HepG2 (cell line): ENCODE measurements at regions not wholly inside any gene's neighbourhood (a gene's known extent, or its start where the extent isn't known, plus 50 kb on each side); places are given as distances from the start of the nearest gene placed in this dataset.

ENCODE experiments used
- AHDC1 ChIP-seq: sonication (generic); formaldehyde crosslinking; IDR thresholded peaks from 2 replicates; pipeline ENCODE4 v1.5.1; 2020; ENCODE audit warnings: mild to moderate bottlenecking, missing genetic modification reagents, borderline replicate concordance
- ARHGAP35 ChIP-seq: sonication (generic); formaldehyde crosslinking; IDR thresholded peaks from 2 replicates; pipeline ENCODE4 v1.9.0; 2022; ENCODE audit warnings: mild to moderate bottlenecking, inconsistent platforms, moderate library complexity, missing genetic modification reagents, borderline replicate concordance
- ARNTL ChIP-seq: sonication (generic); formaldehyde crosslinking; IDR thresholded peaks from 2 replicates; pipeline ENCODE4 v1.4.0; 2020; ENCODE audit warnings: mild to moderate bottlenecking, missing genetic modification reagents
- CHD2 ChIP-seq: IDR thresholded peaks from 2 replicates; pipeline ENCODE4 v1.6.1; 2011; ENCODE audit warnings: low read depth, low read length, improper control_type of control experiment
- EP300 ChIP-seq, 3 experiments: sonication (generic) in 1 of 3; formaldehyde crosslinking in 1 of 3; IDR thresholded peaks; 2 replicates each; pipeline versions ENCODE4 v1.5.1 to v1.6.1; 2011 to 2020; ENCODE audit warnings: low read depth in 2 of 3, low read length in 2 of 3, borderline replicate concordance in 1 of 3, improper control_type of control experiment in 1 of 3, mild to moderate bottlenecking in 1 of 3, missing genetic modification reagents in 1 of 3, moderate library complexity in 1 of 3
- FIP1L1 ChIP-seq: fragments of 200-400 bp; formaldehyde crosslinking; IDR thresholded peaks from 2 replicates; pipeline ENCODE4 v1.6.1; 2018; ENCODE audit warnings: low read depth, mild to moderate bottlenecking, low read length, moderate library complexity, borderline replicate concordance; ENCODE audit not compliant: insufficient read depth
- MAX ChIP-seq: IDR thresholded peaks from 2 replicates; pipeline ENCODE4 v1.6.1; 2012; ENCODE audit warnings: inconsistent platforms
- MYC ChIP-seq: sonication (generic); formaldehyde crosslinking; IDR thresholded peaks from 2 replicates; pipeline ENCODE4 v1.9.0; 2021; ENCODE audit warnings: missing genetic modification reagents, borderline replicate concordance
- PAWR ChIP-seq: sonication (generic); formaldehyde crosslinking; IDR thresholded peaks from 2 replicates; pipeline ENCODE4 v1.4.0; 2020; ENCODE audit warnings: missing genetic modification reagents, mild to moderate bottlenecking, borderline replicate concordance
- PRDM4 ChIP-seq: sonication (generic); formaldehyde crosslinking; IDR thresholded peaks from 2 replicates; pipeline ENCODE4 v1.9.0; 2021; ENCODE audit warnings: missing genetic modification reagents, borderline replicate concordance
- RFXAP ChIP-seq: sonication (generic); formaldehyde crosslinking; IDR thresholded peaks from 2 replicates; pipeline ENCODE4 v1.4.0; 2020; ENCODE audit warnings: missing genetic modification reagents, borderline replicate concordance
- SKI ChIP-seq: fragments of 450-650 bp; IDR thresholded peaks from one replicate; pipeline ENCODE4 v1.6.1; 2018; ENCODE audit warnings: mild to moderate bottlenecking; ENCODE audit not compliant: partially characterized antibody
- ZNF292 ChIP-seq: sonication (generic); formaldehyde crosslinking; IDR thresholded peaks from 2 replicates; pipeline ENCODE4 v1.8.1; 2022; ENCODE audit warnings: mild to moderate bottlenecking, low read depth, missing genetic modification reagents, borderline replicate concordance
- ZNF589 ChIP-seq: sonication (generic); formaldehyde crosslinking; conservative IDR thresholded peaks from 2 replicates; pipeline ENCODE4 v1.8.0; 2022; ENCODE audit warnings: mild to moderate bottlenecking, moderate library complexity, missing genetic modification reagents
- ZNF597 ChIP-seq: sonication (generic); formaldehyde crosslinking; IDR thresholded peaks from 2 replicates; pipeline ENCODE4 v1.5.0; 2020; ENCODE audit warnings: missing genetic modification reagents
- ZNF652 ChIP-seq: IDR thresholded peaks from 2 replicates; pipeline ENCODE4 v1.6.1; 2016; ENCODE audit warnings: low read depth, borderline replicate concordance
- ZNF816 ChIP-seq: sonication (generic); formaldehyde crosslinking; IDR thresholded peaks from 2 replicates; pipeline ENCODE4 v1.8.0; 2022; ENCODE audit warnings: missing genetic modification reagents, mild to moderate bottlenecking, borderline replicate concordance
- ZZZ3 ChIP-seq: sonication (generic); formaldehyde crosslinking; IDR thresholded peaks from 2 replicates; pipeline ENCODE4 v1.4.0; 2020; ENCODE audit warnings: missing genetic modification reagents, mild to moderate bottlenecking, borderline replicate concordance

GRCh38 chr22:27670701-27671412 lies 130.7 kb downstream of the MN1 start (continued):
- TF ChIP-seq AHDC1 (CRISPR knock-in tag) (no peak), EP300 (IDR thresholded peaks at IDR 0.05; ENCODE audit: low read depth in 2 of 2, low read length in 2 of 2) (peak in 1 of 2 experiments; percentile 71; a peak in 2 of 4 replicates), EP300 (CRISPR knock-in tag; IDR thresholded peaks at IDR 0.05; ENCODE audit: borderline replicate concordance) (no peak), ZNF597 (CRISPR knock-in tag) (no peak), MAX (no peak), ZNF816 (no peak), ZNF589 (CRISPR knock-in tag) (no peak), PAWR (no peak), RFXAP (CRISPR knock-in tag) (no peak), ZNF292 (CRISPR knock-in tag) (peak; percentile 45; the same call in 1 of the 2 replicates), FIP1L1 (0 out of 2 replicates have a peak, but pooled peaks have one; percentile 36), CHD2 (peak; percentile 22; the same call in 1 of the 2 replicates), ARHGAP35 (CRISPR knock-in tag) (no peak), ZZZ3 (CRISPR knock-in tag) (no peak), SKI (no peak), MYC (CRISPR knock-in tag) (no peak; the same call in 1 of the 2 replicates), ARNTL (CRISPR knock-in tag) (no peak), ZNF652 (CRISPR knock-in tag) (no peak), PRDM4 (no peak)
